ENCODE measurements at regions not wholly inside any gene's neighbourhood (a gene's known extent, or its start where the extent isn't known, plus 50 kb on each side); places are given as distances from the start of the nearest gene placed in this dataset.
"Not testable (repeated sequence)": the region's sequence is repeated elsewhere in the genome, so short reads cannot be mapped to it uniquely, and the experiment has no call there.

DNA sequence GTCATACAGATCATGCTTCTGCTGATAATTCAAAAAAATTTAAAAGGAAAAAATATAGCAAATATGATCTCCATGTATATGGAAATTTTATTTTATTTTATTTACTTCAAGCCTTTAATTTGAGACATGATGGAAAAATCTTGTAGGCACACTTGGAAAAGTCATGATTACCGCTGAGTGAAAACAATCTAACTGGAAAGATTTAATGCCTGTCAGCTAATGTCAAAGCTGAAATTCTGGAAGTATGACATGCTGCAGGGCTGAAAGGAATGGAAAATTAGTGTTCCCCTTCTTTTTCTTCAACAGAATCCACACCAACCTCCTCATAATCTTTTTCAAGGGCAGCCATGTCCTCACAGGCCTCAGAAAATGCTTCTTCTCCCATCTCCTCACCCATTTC is 58.2 kb downstream of the RPRM start:
- no peak for TF ChIP-seq Cebpa-rat (IDR thresholded peaks at IDR 0.05)
- no peaks in the 10 kb centered on the region for H3K9me3 ChIP-seq (replicated peaks in 1 of 11)
- H3K9ac ChIP-seq: no peak overlapping the region
- H3K4me1 ChIP-seq: peaks cover 0 to 11% (median 0%) of the 10 kb centered on the region in 10 experiments; a peak in 4 of 20 replicates
- H3K4me2 ChIP-seq: no peak overlapping the region
- no peaks in the 10 kb centered on the region for H3K36me3 ChIP-seq
- H3K27me3 ChIP-seq: no peaks in the 10 kb centered on the region
- no peak overlapping the region for H3K27ac ChIP-seq
- H4K20me1 ChIP-seq: no peaks in the 10 kb centered on the region
- H3K4me3 ChIP-seq: no peak overlapping the region

DNA sequence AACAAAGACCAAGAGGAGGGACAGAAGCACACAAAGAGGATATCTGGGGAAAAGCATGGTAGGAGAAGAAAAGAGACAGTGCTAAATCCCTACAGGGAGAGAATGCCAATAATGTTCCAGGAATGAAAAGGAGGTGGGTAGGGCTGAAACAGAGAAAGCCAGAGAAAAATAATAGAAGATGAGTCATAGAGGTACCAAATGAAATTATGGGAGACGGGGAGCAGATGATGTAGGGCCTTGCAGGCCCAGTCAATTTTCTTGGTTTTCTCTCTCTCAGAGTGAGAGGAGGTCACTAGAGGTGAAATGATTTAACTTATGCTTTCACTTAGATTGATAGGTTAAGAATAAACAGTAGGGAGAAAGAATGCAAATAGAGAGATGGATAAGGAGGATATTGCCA is 61.5 kb downstream of the RPRM start:
- Histone ChIP-seq H3K4me3 (no peak overlapping the region), H3K4me1 (peaks cover 0 to 11% (median 0%) of the 10 kb centered on the region in 10 experiments; a peak in 4 of 20 replicates), H3K27me3 (no peaks in the 10 kb centered on the region), H3K36me3 (no peaks in the 10 kb centered on the region), H3K9me3 (replicated peaks in 1 of 11) (no peaks in the 10 kb centered on the region), H3K9ac (no peak overlapping the region), H3K27ac (no peak overlapping the region), H3K4me2 (no peak overlapping the region), H4K20me1 (no peaks in the 10 kb centered on the region)
- no peak for TF ChIP-seq Cebpa-rat (IDR thresholded peaks at IDR 0.05)

DNA sequence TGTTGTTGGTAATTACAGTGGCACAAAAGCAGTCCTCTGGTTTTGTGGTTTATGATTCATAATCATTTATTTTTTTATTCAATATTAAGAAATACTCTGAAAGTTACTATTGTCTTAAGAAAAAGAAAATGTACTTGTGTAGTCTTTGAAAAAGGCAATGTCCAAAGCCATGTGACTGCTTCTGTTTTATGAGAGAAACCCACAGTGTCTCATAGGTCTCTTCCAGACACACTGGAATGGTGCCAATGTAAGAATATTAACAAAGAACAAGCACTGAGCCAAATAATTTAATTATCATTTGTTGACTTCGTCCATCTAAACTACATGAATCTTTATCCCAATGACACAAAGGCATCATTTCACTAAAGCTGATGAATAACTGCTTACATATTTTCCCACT is 62.5 kb downstream of the RPRM start:
- Histone ChIP-seq H3K4me1 (peaks cover 0 to 11% (median 0%) of the 10 kb centered on the region in 10 experiments; a peak in 4 of 20 replicates), H3K27ac (no peak overlapping the region), H3K27me3 (no peaks in the 10 kb centered on the region), H3K4me2 (no peak overlapping the region), H4K20me1 (no peaks in the 10 kb centered on the region), H3K36me3 (no peaks in the 10 kb centered on the region), H3K4me3 (no peak overlapping the region), H3K9ac (no peak overlapping the region), H3K9me3 (replicated peaks in 1 of 11) (no peaks in the 10 kb centered on the region)
- no peak for TF ChIP-seq Cebpa-rat (IDR thresholded peaks at IDR 0.05)

DNA sequence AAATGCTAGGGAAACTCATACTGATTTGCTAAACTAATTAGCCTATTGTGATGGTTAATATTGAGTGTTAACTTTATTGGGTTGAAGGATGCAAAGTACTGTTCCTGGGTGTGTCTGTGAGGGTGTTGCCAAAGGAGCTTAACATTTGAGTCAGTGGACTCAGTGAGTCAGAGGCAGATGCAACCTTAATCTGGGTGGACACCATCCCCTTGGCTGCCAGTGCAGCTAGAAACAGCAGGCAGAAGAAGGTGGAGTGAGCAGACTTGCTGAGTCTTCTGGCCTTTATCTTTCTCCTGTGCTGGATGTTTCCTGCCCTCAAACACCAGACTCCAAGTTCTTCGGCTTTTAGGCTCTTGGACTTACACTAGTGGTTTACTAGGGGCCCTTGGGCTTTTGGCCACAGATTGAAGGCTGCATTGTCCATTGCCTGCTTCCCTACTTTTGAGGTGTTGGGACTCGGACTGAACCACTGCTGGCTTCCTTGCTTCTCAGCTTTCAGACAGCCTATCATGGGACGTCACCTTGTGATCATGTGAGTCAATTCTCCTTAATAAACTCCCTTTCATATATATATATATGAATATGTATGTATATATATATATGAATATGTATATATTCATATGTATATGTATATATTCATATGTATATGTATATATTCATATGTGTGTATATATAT is 69.7 kb downstream of the RPRM start:
- Histone ChIP-seq H3K27me3 (no peaks in the 10 kb centered on the region), H3K9me3 (replicated peaks in 1 of 11) (no peaks in the 10 kb centered on the region), H3K4me1 (no peaks in the 10 kb centered on the region), H3K4me3 (no peak overlapping the region), H3K36me3 (no peaks in the 10 kb centered on the region), H3K27ac (no peak overlapping the region), H3K9ac (no peak overlapping the region), H3K4me2 (no peak overlapping the region), H4K20me1 (no peaks in the 10 kb centered on the region)
- TF ChIP-seq Cebpa-rat (IDR thresholded peaks at IDR 0.05): no peak

DNA sequence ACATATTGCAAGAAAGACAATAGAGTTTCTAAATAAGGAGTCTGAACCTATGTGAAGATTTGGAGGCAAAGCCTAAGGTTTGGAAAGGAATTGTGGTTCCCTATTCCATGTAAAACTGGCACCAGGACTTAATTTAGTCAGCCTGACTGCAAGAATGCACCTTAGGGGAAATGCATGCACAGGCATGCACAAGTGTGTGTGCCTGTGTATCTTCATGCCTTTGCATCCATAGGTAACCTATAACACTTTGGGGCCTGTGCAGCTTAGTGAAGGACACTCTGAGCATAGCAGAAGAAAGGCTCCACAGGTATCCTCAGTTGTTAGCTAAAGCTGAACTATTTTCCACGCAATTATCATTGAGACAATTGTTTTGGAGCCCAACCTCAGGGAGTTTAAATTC is 73.4 kb downstream of the RPRM start:
- no peak overlapping the region for H3K4me3 ChIP-seq
- H3K27ac ChIP-seq: no peak overlapping the region
- no peaks in the 10 kb centered on the region for H4K20me1 ChIP-seq
- H3K27me3 ChIP-seq: no peaks in the 10 kb centered on the region
- H3K4me2 ChIP-seq: no peak overlapping the region
- no peak overlapping the region for H3K9ac ChIP-seq
- H3K36me3 ChIP-seq: no peaks in the 10 kb centered on the region
- no peak for TF ChIP-seq Cebpa-rat (IDR thresholded peaks at IDR 0.05)
- no peaks in the 10 kb centered on the region for H3K4me1 ChIP-seq
- H3K9me3 ChIP-seq (replicated peaks in 1 of 11): no peaks in the 10 kb centered on the region

DNA sequence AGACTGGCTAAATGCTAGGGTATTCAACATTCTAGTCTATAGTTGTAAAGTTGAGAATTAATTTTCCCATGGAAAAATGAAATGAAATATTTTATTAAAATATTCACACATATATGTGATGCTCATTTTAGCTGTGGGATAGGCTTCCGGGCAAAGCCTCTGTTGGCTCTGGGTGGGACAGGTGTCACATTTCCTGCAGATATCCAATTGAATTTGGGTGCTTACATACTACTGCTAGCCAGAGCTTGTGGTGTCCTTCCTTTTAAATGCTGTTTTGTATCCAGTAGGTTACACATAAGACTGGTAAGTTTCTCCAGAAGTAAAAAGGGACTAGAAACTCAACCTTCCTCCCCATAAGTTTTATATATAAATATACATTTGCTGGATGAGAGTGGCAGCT is 73.8 kb downstream of the RPRM start:
- Histone ChIP-seq H3K4me3 (no peak overlapping the region), H3K4me2 (no peak overlapping the region), H3K4me1 (no peaks in the 10 kb centered on the region), H4K20me1 (no peaks in the 10 kb centered on the region), H3K27ac (no peak overlapping the region), H3K9me3 (replicated peaks in 1 of 11) (no peaks in the 10 kb centered on the region), H3K27me3 (no peaks in the 10 kb centered on the region), H3K36me3 (no peaks in the 10 kb centered on the region), H3K9ac (no peak overlapping the region)
- no peak for TF ChIP-seq Cebpa-rat (IDR thresholded peaks at IDR 0.05)

DNA sequence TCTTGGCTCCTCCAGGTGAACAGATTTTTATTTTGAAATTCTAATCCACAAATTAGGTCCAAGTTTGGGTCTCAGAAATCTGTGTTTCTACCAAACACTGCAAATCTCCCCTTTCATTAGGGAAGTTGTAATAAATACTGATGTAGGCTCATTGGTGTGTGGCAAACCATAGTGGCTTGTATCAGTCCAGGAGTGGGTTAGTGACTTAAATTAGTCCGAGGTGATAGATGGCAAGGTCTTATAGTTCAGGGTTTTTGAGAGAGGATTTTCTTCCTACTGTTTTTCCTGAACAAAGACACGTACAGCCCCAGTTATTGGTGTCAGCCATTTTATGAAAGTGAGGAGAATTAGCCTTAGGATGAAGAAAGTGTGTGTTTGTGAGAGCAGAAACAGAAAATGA is 74.6 kb downstream of the RPRM start:
- H3K4me3 ChIP-seq: no peak overlapping the region
- no peak for TF ChIP-seq Cebpa-rat (IDR thresholded peaks at IDR 0.05)
- H3K9me3 ChIP-seq (replicated peaks in 1 of 11): no peaks in the 10 kb centered on the region
- no peaks in the 10 kb centered on the region for H4K20me1 ChIP-seq
- no peaks in the 10 kb centered on the region for H3K4me1 ChIP-seq
- H3K4me2 ChIP-seq: no peak overlapping the region
- H3K27ac ChIP-seq: no peak overlapping the region
- H3K9ac ChIP-seq: no peak overlapping the region
- H3K36me3 ChIP-seq: no peaks in the 10 kb centered on the region
- H3K27me3 ChIP-seq: no peaks in the 10 kb centered on the region

DNA sequence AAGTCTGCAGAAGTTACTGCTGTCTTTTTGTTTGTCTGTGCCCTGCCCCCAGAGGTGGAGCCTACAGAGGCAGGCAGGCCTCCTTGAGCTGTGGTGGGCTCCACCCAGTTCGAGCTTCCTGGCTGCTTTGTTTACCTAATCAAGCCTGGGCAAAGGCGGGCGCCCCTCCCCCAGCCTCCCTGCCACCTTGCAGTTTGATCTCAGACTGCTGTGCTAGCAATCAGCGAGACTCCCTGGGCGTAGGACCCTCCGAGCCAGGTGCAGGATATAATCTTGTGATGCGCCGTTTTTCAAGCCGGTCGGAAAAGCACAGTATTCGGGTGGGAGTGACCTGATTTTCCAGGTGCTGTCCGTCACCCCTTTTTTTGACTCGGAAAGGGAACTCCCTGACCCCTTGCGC is 75.2 kb downstream of the RPRM start:
- H4K20me1 ChIP-seq: not testable (repeated sequence)

DNA sequence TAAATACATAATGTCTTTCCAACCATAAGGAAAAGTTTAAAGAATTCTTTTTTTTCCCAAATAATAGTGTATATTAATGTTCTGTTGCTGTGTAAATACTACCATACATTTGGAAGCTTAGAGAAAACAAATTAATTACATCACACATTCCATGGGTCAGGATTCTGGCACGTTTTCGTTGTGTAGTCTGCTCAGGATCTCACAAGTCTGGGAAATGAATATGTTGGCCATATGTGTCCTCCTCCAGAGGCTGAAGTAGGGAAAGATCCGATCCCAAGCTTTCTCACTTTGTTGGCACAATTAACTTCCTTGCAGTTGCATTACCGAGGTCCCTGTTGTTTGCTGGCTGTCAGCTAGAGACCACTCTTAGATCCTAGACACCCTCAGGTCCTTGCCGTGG is 83.9 kb downstream of the RPRM start:
- Histone ChIP-seq H3K27ac (no peak overlapping the region), H3K36me3 (no peaks in the 10 kb centered on the region), H3K4me1 (no peaks in the 10 kb centered on the region), H3K9me3 (replicated peaks in 1 of 11) (no peaks in the 10 kb centered on the region; a peak in 1 of 22 replicates), H3K9ac (no peak overlapping the region), H4K20me1 (no peaks in the 10 kb centered on the region), H3K4me3 (no peak overlapping the region), H3K4me2 (no peak overlapping the region), H3K27me3 (no peaks in the 10 kb centered on the region)
- no peak for TF ChIP-seq Cebpa-rat (IDR thresholded peaks at IDR 0.05)

More for the DNA sequence above, 75.2 kb downstream of the RPRM start:
- H3K9me3 ChIP-seq (replicated peaks in 1 of 11); H3K4me1 ChIP-seq; H3K27me3 ChIP-seq; H3K27ac ChIP-seq; H3K4me3 ChIP-seq; H3K4me2 ChIP-seq; H3K9ac ChIP-seq; H3K36me3 ChIP-seq: not testable (repeated sequence)

DNA sequence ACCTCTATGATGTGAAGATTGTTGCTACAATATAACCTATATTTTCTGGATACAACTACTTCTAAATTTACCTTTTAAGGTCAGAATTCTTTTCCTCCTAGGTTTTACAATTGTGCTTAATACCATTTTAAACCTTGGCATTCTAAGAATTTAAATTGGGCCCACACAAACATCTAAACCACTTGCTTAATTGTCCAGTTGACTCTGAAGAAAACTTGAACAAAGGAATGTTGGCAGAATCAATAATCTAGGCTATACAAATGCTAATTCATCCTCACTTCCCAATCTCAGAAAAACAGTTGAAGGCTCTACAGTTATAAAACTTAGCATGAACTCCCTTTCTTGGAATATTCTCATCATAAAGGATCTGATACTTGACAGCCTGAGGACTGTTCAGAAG is 84.3 kb downstream of the RPRM start:
- no peaks in the 10 kb centered on the region for H3K4me1 ChIP-seq
- H3K9ac ChIP-seq: no peak overlapping the region
- no peak overlapping the region for H3K4me3 ChIP-seq
- H4K20me1 ChIP-seq: no peaks in the 10 kb centered on the region
- no peak overlapping the region for H3K4me2 ChIP-seq
- H3K9me3 ChIP-seq (replicated peaks in 1 of 11): no peaks in the 10 kb centered on the region; a peak in 1 of 22 replicates
- no peaks in the 10 kb centered on the region for H3K27me3 ChIP-seq
- TF ChIP-seq Cebpa-rat (IDR thresholded peaks at IDR 0.05): no peak
- H3K36me3 ChIP-seq: no peaks in the 10 kb centered on the region
- no peak overlapping the region for H3K27ac ChIP-seq

Measured in BLaER1 treated with 17β-estradiol and CSF1 and Interleukin-3, amounts not matched to agents 10 nM and 100 nM (cell line).